ENCODE measurements at regions not wholly inside any gene's neighbourhood (a gene's known extent, or its start where the extent isn't known, plus 50 kb on each side); places are given as distances from the start of the nearest gene placed in this dataset.

DNA sequence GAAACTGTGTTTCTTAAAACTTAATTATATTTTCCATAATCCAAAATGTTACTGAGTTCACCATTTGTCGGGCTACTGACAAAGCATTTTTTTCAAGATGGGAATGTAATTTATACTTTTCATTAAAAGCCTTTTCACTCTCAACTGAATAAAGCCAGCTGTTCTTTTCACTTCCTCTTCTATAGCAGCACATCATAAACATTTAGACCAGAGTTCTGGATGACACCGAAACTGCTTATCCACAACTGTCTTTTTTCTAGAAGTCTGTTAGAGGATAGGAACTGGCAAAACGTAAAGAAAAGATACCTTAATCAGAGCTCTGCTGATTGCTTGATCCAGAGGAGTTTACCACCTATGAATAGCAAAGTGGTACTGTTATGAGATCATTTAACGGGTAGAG lies 594.7 kb downstream of the ADGRL2 start:
- TF ChIP-seq, protein P1, sequence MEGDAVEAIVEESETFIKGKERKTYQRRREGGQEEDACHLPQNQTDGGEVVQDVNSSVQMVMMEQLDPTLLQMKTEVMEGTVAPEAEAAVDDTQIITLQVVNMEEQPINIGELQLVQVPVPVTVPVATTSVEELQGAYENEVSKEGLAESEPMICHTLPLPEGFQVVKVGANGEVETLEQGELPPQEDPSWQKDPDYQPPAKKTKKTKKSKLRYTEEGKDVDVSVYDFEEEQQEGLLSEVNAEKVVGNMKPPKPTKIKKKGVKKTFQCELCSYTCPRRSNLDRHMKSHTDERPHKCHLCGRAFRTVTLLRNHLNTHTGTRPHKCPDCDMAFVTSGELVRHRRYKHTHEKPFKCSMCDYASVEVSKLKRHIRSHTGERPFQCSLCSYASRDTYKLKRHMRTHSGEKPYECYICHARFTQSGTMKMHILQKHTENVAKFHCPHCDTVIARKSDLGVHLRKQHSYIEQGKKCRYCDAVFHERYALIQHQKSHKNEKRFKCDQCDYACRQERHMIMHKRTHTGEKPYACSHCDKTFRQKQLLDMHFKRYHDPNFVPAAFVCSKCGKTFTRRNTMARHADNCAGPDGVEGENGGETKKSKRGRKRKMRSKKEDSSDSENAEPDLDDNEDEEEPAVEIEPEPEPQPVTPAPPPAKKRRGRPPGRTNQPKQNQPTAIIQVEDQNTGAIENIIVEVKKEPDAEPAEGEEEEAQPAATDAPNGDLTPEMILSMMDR (IDR thresholded peaks at IDR 0.05) = no peak
- no peak for TF ChIP-seq POLR2A (IDR thresholded peaks at IDR 0.05)

Measured in uterus (tissue), 2 donors.